GM19328 (cell line): ENCODE measurements at regions not wholly inside any gene's neighbourhood (a gene's known extent, or its start where the extent isn't known, plus 50 kb on each side); places are given as distances from the start of the nearest gene placed in this dataset.
"Not testable (repeated sequence)": the region's sequence is repeated elsewhere in the genome, so short reads cannot be mapped to it uniquely, and the experiment has no call there.

Experiments used
- ATAC-seq: cut with Tn5 transposase; IDR thresholded peaks from one replicate; pipeline ENCODE4 v1.9.1; 2021; ENCODE audit warnings: mild to moderate bottlenecking, moderate library complexity; ENCODE audit not compliant: unreplicated experiment

GRCh38 chr6:81625216-81625615 lies 127.3 kb downstream of the TENT5A start:
- no peak for ATAC-seq

GRCh38 chr6:81624453-81624852 lies 128.0 kb downstream of the TENT5A start:
- ATAC-seq: no peak

GRCh38 chr6:81623106-81623759 lies 129.2 kb downstream of the TENT5A start:
- no peak for ATAC-seq

- no peak for ATAC-seq
Observed at GRCh38 chr6:81621816-81622395, 130.6 kb downstream of the TENT5A start.

- no peak for ATAC-seq
Observed at GRCh38 chr6:81614292-81614691, 138.2 kb downstream of the TENT5A start.

- ATAC-seq: no peak
Observed at GRCh38 chr6:81613606-81614005, 138.9 kb downstream of the TENT5A start.

- ATAC-seq: no peak
Observed at GRCh38 chr6:81612136-81612535, 140.3 kb downstream of the TENT5A start.

GRCh38 chr6:81609736-81610135 lies 142.7 kb downstream of the TENT5A start:
- ATAC-seq: no peak

- ATAC-seq: no peak
Observed at GRCh38 chr6:81608776-81609175, 143.7 kb downstream of the TENT5A start.

- no peak for ATAC-seq
Observed at GRCh38 chr6:81606965-81607381, 145.5 kb downstream of the TENT5A start.

- ATAC-seq: no peak
Observed at GRCh38 chr6:81605526-81605925, 147.0 kb downstream of the TENT5A start.

- no peak for ATAC-seq
Observed at GRCh38 chr6:81601918-81602317, 150.6 kb downstream of the TENT5A start.

GRCh38 chr6:81600488-81600887 lies 152.0 kb downstream of the TENT5A start:
- not testable (repeated sequence) for ATAC-seq

- no peak for ATAC-seq
Observed at GRCh38 chr6:81594501-81594900, 158.0 kb downstream of the TENT5A start.

- ATAC-seq: no peak
Observed at GRCh38 chr6:81590314-81590691, 162.2 kb downstream of the TENT5A start.

- no peak for ATAC-seq
Observed at GRCh38 chr6:81589465-81590313, 162.8 kb downstream of the TENT5A start.

GRCh38 chr6:81585686-81586085 lies 166.8 kb downstream of the TENT5A start:
- not testable (repeated sequence) for ATAC-seq

GRCh38 chr6:81584156-81584555 lies 168.3 kb downstream of the TENT5A start:
- ATAC-seq: not testable (repeated sequence)

GRCh38 chr6:81575442-81575841 lies 177.0 kb downstream of the TENT5A start:
- no peak for ATAC-seq

GRCh38 chr6:81572020-81572419 lies 180.5 kb downstream of the TENT5A start:
- ATAC-seq: no peak

- no peak for ATAC-seq
Observed at GRCh38 chr6:81570681-81571080, 181.8 kb downstream of the TENT5A start.

- ATAC-seq: no peak
Observed at GRCh38 chr6:81568973-81569372, 183.5 kb downstream of the TENT5A start.
